ENCODE measurements at regions not wholly inside any gene's neighbourhood (a gene's known extent, or its start where the extent isn't known, plus 50 kb on each side); places are given as distances from the start of the nearest gene placed in this dataset.

DNA sequence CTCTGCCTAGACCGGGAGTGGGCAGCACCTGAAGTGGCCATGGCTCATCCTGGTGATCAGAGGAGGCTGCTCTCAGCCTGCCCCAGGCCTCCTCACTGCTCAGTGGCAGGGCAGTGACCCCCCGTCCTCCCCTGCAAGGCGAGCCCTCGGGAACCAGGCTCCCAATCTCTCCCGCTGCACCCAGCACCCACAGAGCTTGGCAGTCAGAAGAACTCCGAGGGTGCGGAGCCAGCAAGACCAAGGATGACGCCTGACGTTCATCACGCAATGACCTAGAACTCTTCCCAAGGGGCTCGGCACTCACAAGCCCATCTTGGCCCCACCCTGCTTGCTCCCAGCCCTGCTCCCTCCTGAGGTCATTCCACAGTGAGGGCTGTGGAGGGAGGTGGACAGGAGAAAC is 189.8 kb upstream of the SALL3 start:
- TF ChIP-seq, protein P1, sequence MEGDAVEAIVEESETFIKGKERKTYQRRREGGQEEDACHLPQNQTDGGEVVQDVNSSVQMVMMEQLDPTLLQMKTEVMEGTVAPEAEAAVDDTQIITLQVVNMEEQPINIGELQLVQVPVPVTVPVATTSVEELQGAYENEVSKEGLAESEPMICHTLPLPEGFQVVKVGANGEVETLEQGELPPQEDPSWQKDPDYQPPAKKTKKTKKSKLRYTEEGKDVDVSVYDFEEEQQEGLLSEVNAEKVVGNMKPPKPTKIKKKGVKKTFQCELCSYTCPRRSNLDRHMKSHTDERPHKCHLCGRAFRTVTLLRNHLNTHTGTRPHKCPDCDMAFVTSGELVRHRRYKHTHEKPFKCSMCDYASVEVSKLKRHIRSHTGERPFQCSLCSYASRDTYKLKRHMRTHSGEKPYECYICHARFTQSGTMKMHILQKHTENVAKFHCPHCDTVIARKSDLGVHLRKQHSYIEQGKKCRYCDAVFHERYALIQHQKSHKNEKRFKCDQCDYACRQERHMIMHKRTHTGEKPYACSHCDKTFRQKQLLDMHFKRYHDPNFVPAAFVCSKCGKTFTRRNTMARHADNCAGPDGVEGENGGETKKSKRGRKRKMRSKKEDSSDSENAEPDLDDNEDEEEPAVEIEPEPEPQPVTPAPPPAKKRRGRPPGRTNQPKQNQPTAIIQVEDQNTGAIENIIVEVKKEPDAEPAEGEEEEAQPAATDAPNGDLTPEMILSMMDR (IDR thresholded peaks at IDR 0.05): no peak
- TF ChIP-seq POLR2A (IDR thresholded peaks at IDR 0.05): no peak
